ENCODE measurements at regions not wholly inside any gene's neighbourhood (a gene's known extent, or its start where the extent isn't known, plus 50 kb on each side); places are given as distances from the start of the nearest gene placed in this dataset.

- TF ChIP-seq POLR2A (IDR thresholded peaks at IDR 0.05; ENCODE audit: low read length) (no peak), GATA1 (IDR thresholded peaks at IDR 0.05; ENCODE audit: low read depth, low read length) (no peak)
These were observed 201.6 kb downstream of the PTPRU start for GRCh38 chr1:29437946-29438345.

Data from erythroblast (primary cell).